Loucy (cell line): ENCODE measurements at regions not wholly inside any gene's neighbourhood (a gene's known extent, or its start where the extent isn't known, plus 50 kb on each side); places are given as distances from the start of the nearest gene placed in this dataset.

Experiments
- H2AFZ ChIP-seq: fragments of 200-600 bp; sonication (generic); 2 replicates; pipeline ENCODE4 v1.6.0; 2016; ENCODE audit warnings: antibody characterized with exemption, mild to moderate bottlenecking, low read length, moderate library complexity
- H3F3A ChIP-seq: fragments of 200-600 bp; 2 replicates; pipeline ENCODE4 v1.6.0; 2016; ENCODE audit warnings: antibody characterized with exemption, low read depth, mild to moderate bottlenecking
- H3K27me3 ChIP-seq: fragments of 200-600 bp; sonication (generic); 2 replicates; pipeline ENCODE4 v1.6.1; 2014; ENCODE audit warnings: low read length, mild to moderate bottlenecking; ENCODE audit not compliant: insufficient read depth, poor library complexity, severe bottlenecking
- H3K36me3 ChIP-seq: fragments of 200-600 bp; sonication (generic); 2 replicates; pipeline ENCODE4 v1.6.1; 2016; ENCODE audit warnings: low read length; ENCODE audit not compliant: insufficient read depth
- H3K4me1 ChIP-seq: fragments of 200-600 bp; sonication (generic); 2 replicates; pipeline ENCODE4 v1.5.1; 2014; ENCODE audit warnings: low read length, mild to moderate bottlenecking; ENCODE audit not compliant: insufficient read depth, poor library complexity, severe bottlenecking
- H3K4me2 ChIP-seq: fragments of 200-600 bp; sonication (generic); 2 replicates; pipeline ENCODE4 v1.6.0; 2014; ENCODE audit warnings: antibody characterized with exemption, low read length, low read depth, mild to moderate bottlenecking; ENCODE audit not compliant: poor library complexity, severe bottlenecking
- H3K4me3 ChIP-seq: fragments of 200-600 bp; sonication (generic); 2 replicates; pipeline ENCODE4 v1.5.1; 2014; ENCODE audit warnings: low read length, mild to moderate bottlenecking, mixed read lengths; ENCODE audit not compliant: poor library complexity, severe bottlenecking
- H3K79me2 ChIP-seq: fragments of 200-600 bp; sonication (generic); 2 replicates; pipeline ENCODE4 v1.6.1; 2014; ENCODE audit warnings: low read length; ENCODE audit not compliant: insufficient read depth
- H3K9ac ChIP-seq: fragments of 200-600 bp; sonication (generic); 2 replicates; pipeline ENCODE4 v1.6.0; 2014; ENCODE audit warnings: mild to moderate bottlenecking, low read depth, low read length, moderate library complexity; ENCODE audit not compliant: poor library complexity, severe bottlenecking
- H3K9me2 ChIP-seq: fragments of 200-600 bp; sonication (generic); replicated peaks from 2 replicates; pipeline ENCODE4 v1.6.1; 2016; ENCODE audit warnings: low read depth, low read length, mixed read lengths
- H3K9me3 ChIP-seq: fragments of 200-600 bp; sonication (generic); 2 replicates; pipeline ENCODE4 v1.6.1; 2014; ENCODE audit warnings: mild to moderate bottlenecking, antibody characterized with exemption, low read length, low read depth; ENCODE audit not compliant: insufficient read depth
- H4K20me1 ChIP-seq: fragments of 200-600 bp; sonication (generic); 2 replicates; pipeline ENCODE4 v1.6.0; 2014; ENCODE audit warnings: antibody characterized with exemption, low read length, mild to moderate bottlenecking; ENCODE audit not compliant: insufficient read depth, poor library complexity, severe bottlenecking
- CTCF ChIP-seq: fragments of 200-600 bp; sonication (generic); conservative IDR thresholded peaks from 2 replicates; pipeline ENCODE4 v1.5.1; 2014; ENCODE audit warnings: mild to moderate bottlenecking, antibody characterized with exemption, low read length
- EZH2phosphoT487 ChIP-seq: fragments of 200-600 bp; IDR thresholded peaks from 2 replicates; pipeline ENCODE4 v1.6.1; 2018; ENCODE audit warnings: antibody characterized with exemption, mild to moderate bottlenecking, moderate library complexity, borderline replicate concordance

- TF ChIP-seq CTCF (no peak), EZH2phosphoT487 (no peak)
- Histone ChIP-seq H3K9me3 (no peaks in the 10 kb centered on the region), H3K9me2 (no peaks in the 10 kb centered on the region), H3K4me3 (no peak overlapping the region), H3K9ac (no peak overlapping the region), H3F3A (no peaks in the 10 kb centered on the region), H3K27me3 (no peaks in the 10 kb centered on the region), H2AFZ (no peak overlapping the region), H3K36me3 (no peaks in the 10 kb centered on the region), H3K79me2 (no peaks in the 10 kb centered on the region), H3K4me1 (no peaks in the 10 kb centered on the region), H3K4me2 (no peak overlapping the region), H4K20me1 (no peaks in the 10 kb centered on the region)
Observed at GRCh38 chr2:52929412-52929811, 838.2 kb upstream of the CHAC2 start.

GRCh38 chr2:52919673-52920072, 847.9 kb upstream of the CHAC2 start:
- no peak overlapping the region for H3K4me3 ChIP-seq
- no peak for TF ChIP-seq EZH2phosphoT487
- TF ChIP-seq CTCF, result no peak
- H3F3A ChIP-seq, result no peaks in the 10 kb centered on the region
- H4K20me1 ChIP-seq, result no peaks in the 10 kb centered on the region
- H3K9ac ChIP-seq, result no peak overlapping the region
- no peaks in the 10 kb centered on the region for H3K4me1 ChIP-seq
- no peaks in the 10 kb centered on the region for H3K79me2 ChIP-seq
- no peak overlapping the region for H3K4me2 ChIP-seq
- no peaks in the 10 kb centered on the region for H3K9me2 ChIP-seq
- H2AFZ ChIP-seq, result no peak overlapping the region
- no peaks in the 10 kb centered on the region for H3K9me3 ChIP-seq
- no peaks in the 10 kb centered on the region for H3K36me3 ChIP-seq
- no peaks in the 10 kb centered on the region for H3K27me3 ChIP-seq

GRCh38 chr2:52918551-52918950, 849.1 kb upstream of the CHAC2 start:
- TF ChIP-seq CTCF (no peak), EZH2phosphoT487 (no peak)
- Histone ChIP-seq H3K79me2 (no peaks in the 10 kb centered on the region), H2AFZ (no peak overlapping the region), H3K27me3 (no peaks in the 10 kb centered on the region), H3F3A (no peaks in the 10 kb centered on the region), H3K4me1 (no peaks in the 10 kb centered on the region), H4K20me1 (no peaks in the 10 kb centered on the region), H3K4me3 (no peak overlapping the region), H3K36me3 (no peaks in the 10 kb centered on the region), H3K9me3 (no peaks in the 10 kb centered on the region), H3K9ac (no peak overlapping the region), H3K4me2 (no peak overlapping the region), H3K9me2 (no peaks in the 10 kb centered on the region)
